ENCODE measurements at regions not wholly inside any gene's neighbourhood (a gene's known extent, or its start where the extent isn't known, plus 50 kb on each side); places are given as distances from the start of the nearest gene placed in this dataset.
"Not testable (repeated sequence)": the region's sequence is repeated elsewhere in the genome, so short reads cannot be mapped to it uniquely, and the experiment has no call there.

DNA sequence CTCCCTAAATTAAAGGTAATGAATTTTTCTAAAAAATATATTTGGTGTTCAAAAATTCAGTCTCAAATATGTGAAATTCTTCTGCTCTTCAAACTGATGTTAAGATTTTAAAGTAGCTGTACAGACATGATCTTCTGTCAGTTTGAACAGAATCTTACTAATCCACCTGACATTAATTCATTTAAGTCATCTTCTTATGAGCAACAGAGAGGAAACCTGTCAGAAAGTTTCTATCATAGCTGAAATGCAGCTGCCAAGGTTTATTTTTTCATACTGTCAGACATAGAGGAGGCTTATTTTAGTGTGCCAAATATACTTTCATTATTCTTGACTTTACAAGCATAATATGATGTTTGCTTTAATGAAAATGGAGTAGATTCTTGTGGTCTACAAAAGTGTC lies 686.6 kb upstream of the MIS18BP1 start:
- intact Hi-C loops (cut with DNase I), result no loop called here
- no peak for DNase-seq

DNA sequence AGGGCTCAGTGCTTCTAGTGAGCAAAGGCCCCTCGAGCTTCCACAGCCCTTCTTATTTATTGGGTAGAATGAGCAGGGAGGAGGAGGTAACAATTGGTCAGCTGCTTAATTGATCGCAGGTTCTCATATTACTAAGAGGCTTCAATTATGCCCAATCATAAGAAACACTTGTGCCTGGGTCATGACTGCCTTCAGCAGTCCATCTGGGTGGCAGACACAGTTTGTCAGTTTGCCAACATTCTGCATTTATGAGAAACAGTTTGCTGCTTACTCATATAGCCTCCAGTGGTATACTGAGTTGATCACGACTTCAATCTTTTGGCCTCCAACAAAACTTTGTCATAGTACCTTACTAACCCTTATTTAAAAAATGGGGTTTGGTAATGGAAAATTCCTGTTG lies 667.0 kb upstream of the MIS18BP1 start:
- 75 to 84% methylated on average over 3 of the region's 3 CpGs for WGBS, 2 donors
- H3K9me3 ChIP-seq; DNase-seq; H3K36me3 ChIP-seq; H3K27me3 ChIP-seq; H3K4me3 ChIP-seq (replicated peaks in 1 of 3); intact Hi-C loops (cut with DNase I); H3K4me1 ChIP-seq; H3K27ac ChIP-seq: not testable (repeated sequence)

More for the DNA sequence above, 686.6 kb upstream of the MIS18BP1 start:
- Histone ChIP-seq H3K9me3 (no peaks in the 10 kb centered on the region), H3K27ac (no peak overlapping the region), H3K4me1 (no peaks in the 10 kb centered on the region), H3K4me3 (replicated peaks in 1 of 3) (no peak overlapping the region), H3K36me3 (no peaks in the 10 kb centered on the region), H3K27me3 (no peaks in the 10 kb centered on the region)
- TF ChIP-seq POLR2A (IDR thresholded peaks at IDR 0.05), result no peak
- TF ChIP-seq, protein P1, sequence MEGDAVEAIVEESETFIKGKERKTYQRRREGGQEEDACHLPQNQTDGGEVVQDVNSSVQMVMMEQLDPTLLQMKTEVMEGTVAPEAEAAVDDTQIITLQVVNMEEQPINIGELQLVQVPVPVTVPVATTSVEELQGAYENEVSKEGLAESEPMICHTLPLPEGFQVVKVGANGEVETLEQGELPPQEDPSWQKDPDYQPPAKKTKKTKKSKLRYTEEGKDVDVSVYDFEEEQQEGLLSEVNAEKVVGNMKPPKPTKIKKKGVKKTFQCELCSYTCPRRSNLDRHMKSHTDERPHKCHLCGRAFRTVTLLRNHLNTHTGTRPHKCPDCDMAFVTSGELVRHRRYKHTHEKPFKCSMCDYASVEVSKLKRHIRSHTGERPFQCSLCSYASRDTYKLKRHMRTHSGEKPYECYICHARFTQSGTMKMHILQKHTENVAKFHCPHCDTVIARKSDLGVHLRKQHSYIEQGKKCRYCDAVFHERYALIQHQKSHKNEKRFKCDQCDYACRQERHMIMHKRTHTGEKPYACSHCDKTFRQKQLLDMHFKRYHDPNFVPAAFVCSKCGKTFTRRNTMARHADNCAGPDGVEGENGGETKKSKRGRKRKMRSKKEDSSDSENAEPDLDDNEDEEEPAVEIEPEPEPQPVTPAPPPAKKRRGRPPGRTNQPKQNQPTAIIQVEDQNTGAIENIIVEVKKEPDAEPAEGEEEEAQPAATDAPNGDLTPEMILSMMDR (IDR thresholded peaks at IDR 0.05), result no peak

DNA sequence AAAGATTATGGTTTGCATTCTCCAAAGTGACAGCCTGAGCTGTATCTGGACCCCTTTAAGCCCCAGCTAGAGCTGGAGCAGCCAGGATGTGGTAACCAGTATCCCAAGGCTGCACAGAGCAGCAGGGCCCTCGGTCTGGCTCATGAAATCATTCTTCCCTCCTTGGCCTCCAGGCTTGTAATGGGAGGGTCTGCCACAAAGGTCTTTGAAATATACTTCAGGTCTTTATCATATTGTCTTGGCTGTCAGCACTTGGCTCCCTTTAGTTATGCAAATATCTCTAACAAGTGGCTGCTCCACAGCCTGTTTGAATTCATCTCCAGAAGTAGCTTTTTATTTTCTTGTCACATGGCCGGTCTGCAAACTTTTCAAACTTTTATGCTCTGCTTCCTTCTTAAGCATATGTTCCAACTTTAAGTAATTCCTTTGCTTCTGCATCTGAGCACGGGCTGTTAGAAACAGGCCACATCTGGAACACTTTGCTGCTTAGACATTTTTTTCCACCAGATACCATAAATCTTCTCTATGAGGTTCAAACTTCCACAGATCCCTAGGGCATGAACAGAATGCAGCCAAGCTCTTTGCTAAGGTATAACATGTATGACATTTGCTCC lies 663.4 kb upstream of the MIS18BP1 start:
- TF ChIP-seq POLR2A (IDR thresholded peaks at IDR 0.05), result no peak
- TF ChIP-seq, protein P1 (IDR thresholded peaks at IDR 0.05), result no peak
- no peak for DNase-seq
- H3K36me3 ChIP-seq, result no peaks in the 10 kb centered on the region
- no peak overlapping the region for H3K4me3 ChIP-seq (replicated peaks in 1 of 3)
- no peaks in the 10 kb centered on the region for H3K4me1 ChIP-seq
- intact Hi-C loops (cut with DNase I), result no loop called here
- H3K27me3 ChIP-seq, result no peaks in the 10 kb centered on the region
- WGBS, 2 donors, result 23 to 35% methylated on average over 3 of the region's 3 CpGs
- H3K9me3 ChIP-seq, result no peaks in the 10 kb centered on the region
- no peak overlapping the region for H3K27ac ChIP-seq

DNA sequence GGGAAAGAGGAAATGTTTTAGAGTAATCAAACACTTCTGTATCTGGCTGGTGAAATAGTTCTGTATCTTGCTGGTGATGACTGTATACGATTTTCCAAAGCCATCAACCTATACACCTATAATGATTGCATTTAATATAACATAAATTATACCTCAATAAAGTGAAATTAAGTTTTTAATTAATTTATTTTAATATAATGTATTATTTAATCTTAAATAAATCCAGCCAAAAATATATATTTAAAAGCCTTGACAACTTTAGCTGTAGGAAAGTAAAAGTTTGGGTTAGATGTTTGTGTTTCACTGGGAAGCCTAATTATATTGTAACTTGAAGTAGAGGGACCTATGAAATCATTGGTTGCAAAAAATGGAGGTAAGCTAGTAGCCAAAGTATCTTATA lies 654.8 kb upstream of the MIS18BP1 start:
- DNase-seq, result no peak
- TF ChIP-seq POLR2A (IDR thresholded peaks at IDR 0.05), result no peak
- TF ChIP-seq, protein P1 (IDR thresholded peaks at IDR 0.05), result no peak
- Histone ChIP-seq H3K27ac (no peak overlapping the region), H3K9me3 (no peaks in the 10 kb centered on the region), H3K4me3 (replicated peaks in 1 of 3) (no peak overlapping the region), H3K27me3 (no peaks in the 10 kb centered on the region), H3K4me1 (no peaks in the 10 kb centered on the region), H3K36me3 (no peaks in the 10 kb centered on the region)
- intact Hi-C loops (cut with DNase I), result no loop called here
- WGBS, 2 donors, result 67 to 84% methylated on average over 1 of the region's 1 CpG

DNA sequence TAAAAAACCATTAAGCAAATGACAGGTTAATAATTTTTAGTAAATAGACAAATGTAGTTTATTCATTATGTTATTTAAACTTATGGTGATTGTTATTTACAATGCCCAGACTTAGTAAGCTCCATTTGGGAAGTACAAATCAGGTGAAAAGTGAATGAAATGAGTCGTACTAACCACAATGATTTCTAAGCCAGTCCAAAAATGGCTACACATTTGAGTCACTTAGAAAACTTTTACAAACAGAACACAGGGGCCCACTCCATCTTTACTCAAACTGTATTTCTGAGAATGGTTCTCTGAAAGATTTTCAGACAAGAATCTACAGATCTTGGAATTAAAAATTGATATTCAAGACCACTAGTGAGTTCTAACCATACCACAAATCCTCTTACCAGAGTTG lies 653.3 kb upstream of the MIS18BP1 start:
- intact Hi-C loops (cut with DNase I), result no loop called here
- 85 to 88% methylated on average over 1 of the region's 1 CpG for WGBS, 2 donors
- no peaks in the 10 kb centered on the region for H3K27me3 ChIP-seq
- H3K36me3 ChIP-seq, result no peaks in the 10 kb centered on the region
- no peak overlapping the region for H3K4me3 ChIP-seq (replicated peaks in 1 of 3)
- H3K27ac ChIP-seq, result no peak overlapping the region
- H3K9me3 ChIP-seq, result no peaks in the 10 kb centered on the region
- H3K4me1 ChIP-seq, result no peaks in the 10 kb centered on the region
- DNase-seq, result no peak
- TF ChIP-seq, protein P1 (IDR thresholded peaks at IDR 0.05), result no peak
- TF ChIP-seq POLR2A (IDR thresholded peaks at IDR 0.05), result no peak

GRCh38 chr14:45905672-45906071 lies 652.7 kb upstream of the MIS18BP1 start:
- Histone ChIP-seq H3K27me3 (no peaks in the 10 kb centered on the region), H3K4me1 (no peaks in the 10 kb centered on the region), H3K9me3 (no peaks in the 10 kb centered on the region), H3K4me3 (replicated peaks in 1 of 3) (no peak overlapping the region), H3K27ac (no peak overlapping the region), H3K36me3 (no peaks in the 10 kb centered on the region)
- WGBS, 2 donors, result 87 to 90% methylated on average over 1 of the region's 1 CpG
- no peak for TF ChIP-seq POLR2A (IDR thresholded peaks at IDR 0.05)
- TF ChIP-seq, protein P1 (IDR thresholded peaks at IDR 0.05), result no peak
- intact Hi-C loops (cut with DNase I), result no loop called here
- DNase-seq, result no peak

Measured in thyroid gland (tissue), 4 donors.